C4-2B (cell line): ENCODE measurements at regions not wholly inside any gene's neighbourhood (a gene's known extent, or its start where the extent isn't known, plus 50 kb on each side); places are given as distances from the start of the nearest gene placed in this dataset.

Experiments used
- CTCF ChIP-seq: fragments of 450-650 bp; conservative IDR thresholded peaks from 2 replicates; pipeline ENCODE4 v1.5.1; 2017; ENCODE audit warnings: mild to moderate bottlenecking
- ZFX ChIP-seq: fragments of 450-650 bp; IDR thresholded peaks from 2 replicates; pipeline ENCODE4 v1.6.1; 2017

GRCh38 chr5:171593976-171594375, 174.5 kb downstream of the FGF18 start:
- TF ChIP-seq CTCF (no peak), ZFX (no peak)
